Stomach (tissue), 4 donors: ENCODE measurements at regions not wholly inside any gene's neighbourhood (a gene's known extent, or its start where the extent isn't known, plus 50 kb on each side); places are given as distances from the start of the nearest gene placed in this dataset.

Experiments used
- CTCF ChIP-seq, 7 experiments: fragments of 450-650 bp in 4 of 7; fragments of 200-600 bp in 3 of 7; sonication (generic) in 3 of 7; IDR thresholded peaks; one replicate each; pipeline ENCODE4 v1.5.1; 2016 to 2019; ENCODE audit warnings: antibody characterized with exemption in 7 of 7, control low read depth in 2 of 7, mild to moderate bottlenecking in 1 of 7
- EP300 ChIP-seq: sonication (generic); formaldehyde crosslinking; IDR thresholded peaks from one replicate; pipeline ENCODE4 v1.6.1; 2017; ENCODE audit warnings: antibody characterized with exemption

GRCh38 chr7:148472406-148472805 is 118.2 kb upstream of the C7orf33 start:
- TF ChIP-seq EP300 = no peak
- no peak for TF ChIP-seq CTCF (IDR thresholded peaks at IDR 0.05)
